ENCODE measurements at regions not wholly inside any gene's neighbourhood (a gene's known extent, or its start where the extent isn't known, plus 50 kb on each side); places are given as distances from the start of the nearest gene placed in this dataset.

DNA sequence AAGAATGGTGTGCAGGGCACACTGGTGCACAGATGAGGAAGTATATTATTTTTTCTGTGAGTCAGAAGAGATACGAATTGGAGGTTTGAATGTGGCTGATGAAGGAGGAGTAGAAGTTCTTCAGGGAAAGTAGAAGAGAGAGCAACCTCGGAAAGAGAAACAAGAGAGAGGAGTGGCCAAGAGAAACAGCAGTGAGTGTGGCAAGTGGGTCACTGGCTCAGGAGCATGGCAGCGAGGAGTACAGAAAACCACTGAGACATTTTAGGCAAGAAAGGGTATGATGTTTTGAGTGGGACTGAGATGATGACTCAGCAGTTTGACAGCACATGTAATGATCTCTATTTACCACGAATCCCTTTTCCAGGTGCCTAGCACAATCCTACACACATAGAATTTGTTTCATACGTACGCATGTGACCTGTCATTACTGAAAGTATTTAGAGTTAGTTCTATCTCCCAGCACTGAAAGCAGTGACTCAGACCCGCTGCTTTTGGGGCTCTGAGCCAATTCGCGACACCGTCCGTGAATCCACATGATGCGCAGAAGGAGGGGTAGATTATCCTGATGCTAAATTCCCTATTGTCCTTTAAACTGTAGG lies 915.4 kb downstream of the DCDC2C start:
- TF ChIP-seq, protein P1, sequence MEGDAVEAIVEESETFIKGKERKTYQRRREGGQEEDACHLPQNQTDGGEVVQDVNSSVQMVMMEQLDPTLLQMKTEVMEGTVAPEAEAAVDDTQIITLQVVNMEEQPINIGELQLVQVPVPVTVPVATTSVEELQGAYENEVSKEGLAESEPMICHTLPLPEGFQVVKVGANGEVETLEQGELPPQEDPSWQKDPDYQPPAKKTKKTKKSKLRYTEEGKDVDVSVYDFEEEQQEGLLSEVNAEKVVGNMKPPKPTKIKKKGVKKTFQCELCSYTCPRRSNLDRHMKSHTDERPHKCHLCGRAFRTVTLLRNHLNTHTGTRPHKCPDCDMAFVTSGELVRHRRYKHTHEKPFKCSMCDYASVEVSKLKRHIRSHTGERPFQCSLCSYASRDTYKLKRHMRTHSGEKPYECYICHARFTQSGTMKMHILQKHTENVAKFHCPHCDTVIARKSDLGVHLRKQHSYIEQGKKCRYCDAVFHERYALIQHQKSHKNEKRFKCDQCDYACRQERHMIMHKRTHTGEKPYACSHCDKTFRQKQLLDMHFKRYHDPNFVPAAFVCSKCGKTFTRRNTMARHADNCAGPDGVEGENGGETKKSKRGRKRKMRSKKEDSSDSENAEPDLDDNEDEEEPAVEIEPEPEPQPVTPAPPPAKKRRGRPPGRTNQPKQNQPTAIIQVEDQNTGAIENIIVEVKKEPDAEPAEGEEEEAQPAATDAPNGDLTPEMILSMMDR (IDR thresholded peaks at IDR 0.05; ENCODE audit: low read depth, low read length, poor library complexity, severe bottlenecking), result no peak
- TF ChIP-seq EZH2phosphoT487 (IDR thresholded peaks at IDR 0.05; ENCODE audit: borderline replicate concordance, low read length), result no peak
